Hematopoietic multipotent progenitor cell treated with erythropoietin and hydrocortisone succinate and interleukin-3 and kit ligand, for 4 days (in vitro differentiated cells): ENCODE measurements at regions not wholly inside any gene's neighbourhood (a gene's known extent, or its start where the extent isn't known, plus 50 kb on each side); places are given as distances from the start of the nearest gene placed in this dataset.
"Not testable (repeated sequence)": the region's sequence is repeated elsewhere in the genome, so short reads cannot be mapped to it uniquely, and the experiment has no call there.

Experiments used
- DNase-seq: peaks from one replicate; pipeline ENCODE4 v3.0.0-alpha.2; 2015

- DNase-seq: no peak
Measured at GRCh38 chr7:34493752-34494151, 164.3 kb upstream of the NPSR1 start.

GRCh38 chr7:34497153-34497777 is 160.8 kb upstream of the NPSR1 start:
- DNase-seq: peak; percentile 1

- no peak for DNase-seq
Measured at GRCh38 chr7:34501156-34501555, 156.9 kb upstream of the NPSR1 start.

- DNase-seq: no peak
Measured at GRCh38 chr7:34507191-34507590, 150.8 kb upstream of the NPSR1 start.

- DNase-seq: no peak
Measured at GRCh38 chr7:34523226-34523918, 134.6 kb upstream of the NPSR1 start.

GRCh38 chr7:34530259-34530658 is 127.8 kb upstream of the NPSR1 start:
- DNase-seq: no peak

- DNase-seq: no peak
Measured at GRCh38 chr7:34539003-34539402, 119.0 kb upstream of the NPSR1 start.

- DNase-seq: no peak
Measured at GRCh38 chr7:34544621-34545020, 113.4 kb upstream of the NPSR1 start.

- DNase-seq: no peak
Measured at GRCh38 chr7:34550996-34551395, 107.0 kb upstream of the NPSR1 start.

- DNase-seq: no peak
Measured at GRCh38 chr7:34552502-34552901, 105.5 kb upstream of the NPSR1 start.

GRCh38 chr7:34558022-34558421 is 100.0 kb upstream of the NPSR1 start:
- DNase-seq: no peak

- DNase-seq: no peak
Measured at GRCh38 chr7:34564091-34564490, 93.9 kb upstream of the NPSR1 start.

- DNase-seq: no peak
Measured at GRCh38 chr7:34567906-34568305, 90.1 kb upstream of the NPSR1 start.

GRCh38 chr7:34569975-34570699 is 87.9 kb upstream of the NPSR1 start:
- no peak for DNase-seq

- no peak for DNase-seq
Measured at GRCh38 chr7:34575006-34575405, 83.0 kb upstream of the NPSR1 start.

GRCh38 chr7:34577934-34578333 is 80.1 kb upstream of the NPSR1 start:
- not testable (repeated sequence) for DNase-seq

- not testable (repeated sequence) for DNase-seq
Measured at GRCh38 chr7:34581698-34582097, 76.3 kb upstream of the NPSR1 start.

- no peak for DNase-seq
Measured at GRCh38 chr7:34584526-34584925, 73.5 kb upstream of the NPSR1 start.

GRCh38 chr7:34596887-34597286 is 61.1 kb upstream of the NPSR1 start:
- DNase-seq: peak; percentile 8

GRCh38 chr7:34603711-34604444 is 54.1 kb upstream of the NPSR1 start:
- DNase-seq: no peak
